ENCODE measurements at regions not wholly inside any gene's neighbourhood (a gene's known extent, or its start where the extent isn't known, plus 50 kb on each side); places are given as distances from the start of the nearest gene placed in this dataset.
A peak's percentile ranks its signal among the peaks of the same experiment; 100 is the strongest.
"Not testable (repeated sequence)": the region's sequence is repeated elsewhere in the genome, so short reads cannot be mapped to it uniquely, and the experiment has no call there.

DNA sequence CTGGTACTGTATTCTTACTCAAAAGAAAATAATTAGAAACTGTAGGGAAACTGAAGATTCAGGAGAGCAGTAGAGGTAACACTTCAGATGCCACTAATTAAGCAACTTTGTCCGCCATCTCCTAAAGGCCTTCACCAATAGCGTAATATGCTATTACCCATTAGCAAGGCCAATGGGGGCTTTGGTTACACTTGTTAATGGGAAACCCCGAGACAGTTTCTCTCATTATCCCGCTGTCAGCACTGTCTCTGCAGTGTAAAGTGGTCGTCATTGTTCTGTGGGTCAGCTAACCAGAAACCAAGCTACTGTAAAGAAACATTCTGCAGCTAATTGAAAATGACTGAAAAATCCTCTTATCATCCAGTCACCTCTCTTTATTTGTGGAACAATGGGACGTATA is 468.0 kb upstream of the POU3F2 start:
- no peak for DNase-seq

DNA sequence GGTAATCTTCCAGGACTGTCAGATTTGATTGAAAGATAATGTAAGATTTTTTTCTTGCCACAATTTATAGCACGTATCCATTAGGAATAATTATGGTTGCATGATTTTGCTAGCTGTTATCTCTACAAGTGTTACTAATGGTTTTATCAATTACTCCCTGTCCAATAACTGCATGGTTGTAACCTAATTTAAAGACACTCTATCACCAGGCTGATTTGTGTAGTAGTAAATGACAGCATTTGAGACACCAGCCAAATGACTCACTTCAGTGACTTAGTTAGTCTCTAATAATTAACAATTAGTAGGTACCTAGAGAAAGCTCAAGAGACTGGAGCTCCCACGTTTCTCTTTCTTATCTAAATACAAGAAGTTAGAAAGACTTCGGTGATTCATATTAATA is 453.8 kb upstream of the POU3F2 start:
- DNase-seq: no peak

DNA sequence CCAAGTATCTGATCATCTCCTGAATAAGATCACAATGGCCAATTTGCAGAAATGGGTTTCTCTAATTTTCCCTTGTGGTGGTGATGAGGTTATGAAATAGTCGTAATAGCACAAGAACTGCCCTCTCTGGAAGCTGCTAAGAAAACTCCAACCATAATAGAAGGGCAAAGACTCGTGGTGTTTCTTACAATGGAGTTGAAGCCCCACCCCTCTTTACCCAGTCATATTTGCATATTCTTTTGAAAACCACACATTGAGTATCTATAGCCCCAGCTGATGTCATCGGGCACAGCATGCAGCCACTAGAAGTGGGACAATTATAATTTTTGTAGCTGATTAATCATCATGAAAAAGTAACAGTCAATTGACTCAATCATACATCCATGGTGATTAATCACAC is 452.1 kb upstream of the POU3F2 start:
- peak; percentile 6 for DNase-seq

DNA sequence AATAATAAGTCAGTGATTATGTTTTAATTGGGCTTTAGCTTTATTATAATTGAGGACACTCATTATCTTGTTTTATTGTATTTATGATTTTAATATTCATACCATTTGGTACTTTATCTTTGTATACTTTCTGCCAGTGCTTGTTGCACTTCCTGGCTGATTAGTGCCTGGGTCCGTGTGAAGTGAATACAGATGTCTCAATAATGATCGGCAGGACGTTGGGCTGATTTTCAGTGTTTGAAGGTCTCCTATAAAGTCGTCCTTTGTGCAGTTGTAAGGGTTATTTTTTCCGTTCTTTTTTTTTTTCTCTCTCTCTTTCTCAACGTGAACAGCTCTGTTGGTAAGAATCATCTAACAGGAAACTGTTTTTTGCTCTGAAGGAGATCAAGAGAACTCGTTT is 450.0 kb upstream of the POU3F2 start:
- DNase-seq: no peak

DNA sequence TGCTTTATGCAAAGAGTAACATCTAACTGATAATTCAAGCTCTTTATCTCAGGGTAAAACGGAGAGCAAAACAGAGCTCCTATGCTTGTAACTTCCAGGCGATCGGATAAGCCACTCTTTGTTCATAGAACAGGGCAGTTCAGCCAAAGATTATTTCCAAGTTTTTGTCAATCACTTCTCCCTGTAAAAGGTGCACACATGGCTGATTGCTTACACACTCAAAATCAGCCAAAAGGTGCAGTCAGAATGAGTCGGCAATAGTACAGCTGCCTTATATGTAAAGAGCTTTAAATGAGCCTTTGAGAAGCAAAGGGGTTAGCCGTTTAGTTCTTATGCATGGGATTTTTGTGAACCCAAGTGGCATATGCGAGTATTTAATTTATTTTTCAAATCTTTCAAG is 449.6 kb upstream of the POU3F2 start:
- DNase-seq: no peak

DNA sequence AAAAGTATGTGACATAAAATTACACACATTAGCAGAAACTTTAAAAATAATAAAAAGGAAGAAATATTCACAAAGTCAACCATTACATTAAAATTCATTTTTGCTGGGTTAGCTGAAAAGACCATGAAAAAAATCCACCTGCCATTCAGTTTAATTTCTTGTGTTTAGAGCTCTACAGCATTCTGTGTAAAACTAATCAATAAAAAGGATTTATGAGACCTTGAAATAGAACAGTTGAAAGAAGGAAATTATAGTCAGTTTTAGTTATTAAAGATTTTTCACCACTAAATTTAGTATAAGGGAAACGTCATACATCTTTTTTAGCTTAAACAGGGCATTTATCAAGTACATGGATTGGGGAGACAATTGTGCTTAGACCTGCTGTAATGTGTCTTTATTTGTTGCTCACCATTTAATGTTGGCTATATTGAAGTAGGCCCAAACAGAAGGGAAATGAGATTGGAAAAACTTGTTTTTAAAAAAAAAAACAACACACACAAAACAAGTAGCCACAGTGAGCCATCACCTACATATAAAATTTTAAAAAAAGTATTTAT is 438.7 kb upstream of the POU3F2 start:
- DNase-seq: no peak

DNA sequence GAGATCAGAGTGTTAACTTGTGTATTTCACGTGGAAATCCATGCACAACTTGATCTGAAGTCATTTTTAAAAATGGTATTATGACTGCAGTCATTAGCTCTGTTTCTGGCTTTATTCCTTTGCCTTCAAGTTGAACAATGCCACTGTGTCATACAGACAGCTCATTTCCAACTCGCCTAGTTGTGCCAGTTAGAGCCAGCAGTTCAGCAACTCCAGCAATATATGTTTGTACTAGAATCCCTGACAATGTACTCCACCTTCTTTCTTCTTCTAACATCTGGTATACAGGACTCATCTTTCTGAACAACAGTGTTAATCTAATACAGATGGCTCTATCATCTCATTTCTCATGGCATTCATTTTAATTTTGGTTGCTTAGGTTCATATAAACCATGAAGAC is 418.3 kb upstream of the POU3F2 start:
- no peak for DNase-seq

DNA sequence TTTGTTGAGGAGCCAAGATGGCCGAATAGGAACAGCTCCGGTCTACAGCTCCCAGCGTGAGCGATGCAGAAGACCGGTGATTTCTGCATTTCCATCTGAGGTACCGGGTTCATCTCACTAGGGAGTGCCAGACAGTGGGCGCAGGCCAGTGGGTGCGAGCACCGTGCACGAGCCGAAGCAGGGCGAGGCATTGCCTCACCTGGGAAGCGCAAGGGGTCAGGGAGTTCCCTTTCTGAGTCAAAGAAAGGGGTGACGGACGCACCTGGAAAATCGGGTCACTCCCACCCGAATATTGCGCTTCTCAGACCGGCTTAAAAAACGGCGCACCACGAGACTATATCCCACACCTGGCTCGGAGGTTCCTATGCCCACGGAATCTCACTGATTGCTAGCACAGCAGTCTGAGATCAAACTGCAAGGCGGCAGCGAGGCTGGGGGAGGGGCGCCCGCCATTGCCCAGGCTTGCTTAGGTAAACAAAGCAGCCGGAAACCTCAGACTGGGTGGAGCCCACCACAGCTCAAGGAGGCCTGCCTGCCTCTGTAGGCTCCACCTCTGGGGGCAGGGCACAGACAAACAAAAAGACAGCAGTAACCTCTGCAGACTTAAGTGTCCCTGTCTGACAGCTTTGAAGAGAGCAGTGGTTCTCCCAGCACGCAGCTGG is 417.7 kb upstream of the POU3F2 start:
- not testable (repeated sequence) for DNase-seq

DNA sequence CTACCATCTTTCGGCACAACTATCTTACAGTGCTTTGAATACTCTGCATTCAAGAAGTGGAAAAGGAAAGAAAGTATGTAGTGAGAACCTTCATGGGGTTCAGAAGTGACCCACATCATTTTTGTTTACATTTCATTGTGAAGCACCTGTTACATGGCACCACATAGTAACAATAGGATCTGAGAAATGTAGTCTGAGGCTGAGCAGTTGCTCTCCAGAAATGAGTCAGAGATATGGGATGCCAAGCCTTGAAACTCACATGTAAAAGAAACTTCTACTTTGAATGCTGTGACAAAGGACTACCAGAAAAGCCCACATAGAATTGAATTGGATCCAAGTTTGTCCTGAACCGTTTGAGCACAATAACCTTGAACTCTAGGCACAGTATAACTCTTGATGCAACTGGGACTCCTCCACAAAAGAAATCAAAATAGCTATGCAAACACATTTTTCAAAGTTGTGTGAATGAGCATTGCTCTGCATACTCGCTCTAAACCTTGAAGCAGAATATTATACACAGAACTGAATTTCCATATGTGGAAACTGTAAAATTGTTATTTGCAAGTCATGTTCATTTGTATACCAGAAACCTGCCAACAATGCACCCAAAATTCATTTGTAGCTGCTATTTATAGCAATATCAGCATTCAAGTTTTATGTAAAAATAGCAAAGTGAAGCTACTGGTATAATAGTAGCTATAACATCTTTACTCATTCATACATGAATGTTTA is 400.9 kb upstream of the POU3F2 start:
- DNase-seq: no peak

DNA sequence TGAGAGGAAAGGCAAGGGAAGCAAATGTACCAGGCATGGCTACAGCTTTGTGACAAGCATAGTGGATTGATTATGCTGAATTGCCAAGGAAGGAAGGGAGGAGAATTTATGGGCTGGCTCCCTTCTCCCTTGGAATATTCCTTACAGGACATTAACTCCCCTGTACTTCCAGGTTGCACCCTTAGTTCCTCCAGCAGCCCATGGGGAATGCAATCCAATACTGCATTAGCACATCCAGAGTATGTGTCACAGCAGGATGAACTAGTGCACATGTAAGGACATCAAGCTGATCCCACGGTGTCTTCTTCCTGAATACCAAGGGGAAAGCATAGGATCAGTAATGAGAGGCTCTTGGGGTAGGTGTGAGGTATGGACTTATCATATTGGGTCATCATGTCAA is 390.7 kb upstream of the POU3F2 start:
- DNase-seq: no peak

DNA sequence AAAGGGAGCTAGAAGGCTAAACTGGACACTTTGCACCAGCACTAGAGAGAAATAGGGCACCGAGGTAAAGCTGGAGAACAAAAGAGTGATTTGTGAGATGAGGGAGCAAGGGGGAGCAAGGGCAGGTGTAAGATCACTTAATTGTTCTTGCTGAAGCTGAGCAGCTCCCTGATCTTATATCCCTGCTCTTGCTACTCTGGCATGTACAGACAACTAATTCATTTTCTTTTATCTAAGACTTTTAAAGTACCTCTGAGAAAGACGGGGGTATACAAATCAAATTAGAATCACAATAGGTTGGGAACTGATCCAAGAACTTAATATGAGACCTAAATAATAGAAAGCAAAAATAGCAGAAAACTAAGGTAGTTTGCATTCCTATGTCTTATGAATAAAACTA is 381.7 kb upstream of the POU3F2 start:
- DNase-seq: no peak

DNA sequence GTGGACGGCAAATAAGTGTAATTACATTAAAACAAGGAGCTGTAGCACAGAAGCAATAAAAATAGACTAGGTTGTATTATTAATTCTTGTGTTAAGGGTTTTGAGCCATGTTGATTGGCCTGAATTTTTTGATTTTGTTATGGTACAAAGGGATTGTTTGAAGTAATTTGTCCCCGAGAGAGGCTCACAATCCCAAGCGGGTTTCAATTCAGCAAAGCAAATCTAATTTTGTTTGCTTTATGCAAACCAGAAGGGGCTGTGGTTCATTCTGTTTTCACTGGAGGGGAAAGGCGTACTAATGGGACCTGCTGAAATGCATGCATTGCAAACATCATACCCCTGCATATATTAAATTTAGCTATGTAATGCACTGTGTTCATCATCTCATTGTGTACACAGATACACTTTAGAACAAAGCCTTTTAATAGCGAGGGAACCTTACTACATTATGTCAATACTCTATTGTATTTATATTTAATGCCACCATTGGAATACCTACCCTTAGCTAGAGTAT is 379.5 kb upstream of the POU3F2 start:
- no peak for DNase-seq

DNA sequence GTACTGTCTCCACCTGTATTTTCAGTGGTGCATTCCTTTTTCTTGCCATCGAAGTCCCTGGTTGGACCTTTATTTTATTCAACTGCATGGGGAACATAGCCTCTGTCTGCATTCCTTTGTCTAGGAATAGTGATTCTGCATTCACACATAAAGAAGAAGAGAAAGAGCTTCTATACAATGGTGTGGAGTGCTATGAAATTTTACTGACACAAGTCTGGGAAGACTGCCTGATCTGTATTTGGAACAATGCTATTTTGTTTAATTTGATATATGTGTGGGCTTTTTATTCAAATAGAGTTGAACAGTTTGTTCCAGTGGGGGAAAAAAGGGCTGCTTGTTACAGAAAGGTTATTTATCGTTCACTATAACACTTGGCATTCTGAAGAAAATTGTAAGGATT is 375.7 kb upstream of the POU3F2 start:
- DNase-seq: no peak

DNA sequence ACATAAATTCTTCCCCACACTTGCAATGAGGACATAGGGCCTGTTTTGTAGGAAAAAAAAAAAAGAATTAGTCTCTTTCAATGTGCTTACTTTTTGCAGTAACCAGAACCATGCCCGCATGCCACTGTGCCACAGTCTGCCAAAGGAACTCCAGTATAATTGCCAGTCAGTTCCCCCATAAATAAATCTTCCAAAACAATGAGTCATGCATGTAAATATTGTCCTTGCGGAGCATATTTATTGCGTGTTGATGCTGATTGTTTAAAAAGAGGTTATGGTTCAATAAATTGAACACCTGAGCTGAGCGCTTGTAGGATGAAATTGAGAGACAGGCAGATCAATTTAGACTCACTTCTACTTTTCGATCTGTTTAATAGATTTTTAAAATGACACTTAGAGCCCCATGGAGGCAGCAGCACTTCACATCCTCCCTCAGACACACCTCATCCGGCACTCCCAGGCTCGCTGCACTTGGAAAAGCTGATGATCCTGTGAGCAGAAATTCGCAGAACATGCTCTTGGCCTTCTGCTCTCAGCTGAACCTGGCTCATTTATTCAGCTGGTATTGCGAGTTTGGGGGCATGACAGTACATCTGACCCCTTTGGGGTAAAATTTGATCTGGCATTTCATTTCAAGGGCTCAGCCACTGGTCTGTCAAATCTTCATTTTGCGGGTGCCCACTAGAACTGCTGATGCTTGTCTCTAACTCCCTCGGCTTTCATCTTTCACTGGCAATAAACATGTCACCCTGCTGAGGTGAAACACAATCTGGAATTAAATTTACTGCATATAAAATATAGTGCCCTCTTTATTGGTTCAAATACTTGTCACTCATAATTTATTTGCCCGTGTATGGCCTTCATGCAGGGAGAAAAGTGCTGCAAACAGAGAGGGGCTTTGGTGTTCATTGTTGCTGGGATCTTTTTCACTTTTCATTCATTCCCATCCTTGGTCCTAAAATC is 371.1 kb upstream of the POU3F2 start:
- DNase-seq: no peak

DNA sequence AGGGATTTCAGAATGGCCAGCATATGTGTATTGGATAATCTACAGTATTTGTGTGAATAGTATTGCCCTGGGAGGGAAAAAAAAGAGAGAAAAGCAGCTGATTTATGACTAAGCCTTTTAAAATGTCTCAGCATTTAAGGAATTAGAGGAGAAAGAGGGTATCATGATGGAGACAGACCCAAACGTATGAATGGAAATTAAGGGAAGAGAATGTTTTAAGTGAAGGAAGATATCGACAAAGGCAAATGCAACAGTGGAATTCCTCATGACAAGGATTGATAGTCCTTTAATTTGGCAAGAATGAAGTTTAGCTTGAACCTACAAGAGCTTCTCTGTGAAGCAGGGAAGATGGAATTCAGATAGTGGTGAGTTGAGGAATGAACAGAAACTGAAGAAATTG is 367.3 kb upstream of the POU3F2 start:
- no peak for DNase-seq

DNA sequence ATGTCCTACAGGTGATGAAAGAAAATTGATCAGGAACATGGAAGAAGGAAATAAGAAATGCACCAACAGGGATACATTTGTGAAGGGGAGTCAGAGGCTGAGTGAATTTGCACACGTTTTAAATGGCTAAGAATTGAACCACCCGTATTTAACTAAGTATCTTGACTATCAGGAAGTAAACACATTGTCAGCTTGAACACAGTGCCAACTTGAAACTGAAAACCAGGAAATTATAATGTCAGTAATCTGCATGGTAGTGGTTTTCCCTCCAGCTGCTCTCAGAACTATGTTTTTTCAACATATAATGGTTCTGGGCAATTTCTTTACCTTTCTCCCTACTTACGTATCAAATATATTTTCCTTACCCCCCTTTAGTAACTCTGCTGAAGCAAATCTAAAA is 366.5 kb upstream of the POU3F2 start:
- DNase-seq: no peak

DNA sequence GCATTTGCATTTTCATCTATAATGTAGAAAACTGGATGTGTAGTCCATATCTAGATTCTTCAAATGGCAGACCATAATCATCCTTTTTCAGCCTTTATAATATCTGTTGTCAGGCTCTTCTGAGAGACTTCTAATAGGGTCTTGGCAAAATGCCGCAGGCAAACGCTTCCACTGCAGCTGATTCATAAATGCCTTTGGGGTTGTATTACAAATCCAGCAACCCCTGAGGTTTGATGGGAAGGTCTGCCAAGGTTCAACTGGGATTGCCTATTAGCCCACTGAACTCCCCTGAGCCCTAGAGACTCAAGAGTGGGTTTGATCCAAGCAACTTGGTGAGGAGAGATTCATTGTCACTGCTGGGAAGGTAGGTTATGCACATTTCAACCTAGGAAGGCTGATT is 365.2 kb upstream of the POU3F2 start:
- DNase-seq: no peak

DNA sequence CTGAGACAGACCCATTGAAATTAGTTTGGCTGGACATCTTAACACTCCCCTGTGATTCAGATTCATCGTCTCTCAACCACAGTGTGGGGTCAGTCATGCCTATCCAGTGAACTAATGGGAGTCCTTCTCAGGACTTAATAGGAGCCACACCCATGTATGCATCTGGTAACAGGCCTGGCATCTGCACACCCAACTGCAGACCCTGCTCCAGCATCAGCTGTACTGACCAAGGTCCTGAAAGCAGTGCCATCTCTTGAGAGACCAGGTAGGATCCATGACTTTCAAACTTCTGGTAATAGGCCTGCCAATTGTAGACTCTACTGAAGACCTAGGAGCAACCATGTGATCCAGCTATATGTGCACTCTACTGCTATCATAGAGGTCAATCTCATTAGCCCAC is 363.6 kb upstream of the POU3F2 start:
- no peak for DNase-seq

DNA sequence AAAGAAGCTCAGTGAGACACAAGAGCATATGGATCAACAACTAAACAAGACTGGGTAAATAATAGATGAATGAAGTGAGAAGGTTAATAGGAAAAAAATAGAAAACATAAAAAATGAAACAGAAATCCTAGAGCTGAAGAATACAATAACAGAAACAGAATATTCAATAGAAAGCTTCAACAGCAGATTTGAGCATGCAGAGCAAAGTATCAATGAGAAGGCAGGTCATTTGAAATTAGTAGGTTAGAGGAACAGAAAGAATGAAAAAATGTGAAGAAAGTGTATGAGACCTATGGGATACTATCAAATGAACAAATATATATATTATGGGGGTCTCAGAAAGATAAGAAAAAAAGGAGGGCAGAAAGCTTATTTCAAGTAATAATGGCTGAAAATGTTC is 362.9 kb upstream of the POU3F2 start:
- no peak for DNase-seq

DNA sequence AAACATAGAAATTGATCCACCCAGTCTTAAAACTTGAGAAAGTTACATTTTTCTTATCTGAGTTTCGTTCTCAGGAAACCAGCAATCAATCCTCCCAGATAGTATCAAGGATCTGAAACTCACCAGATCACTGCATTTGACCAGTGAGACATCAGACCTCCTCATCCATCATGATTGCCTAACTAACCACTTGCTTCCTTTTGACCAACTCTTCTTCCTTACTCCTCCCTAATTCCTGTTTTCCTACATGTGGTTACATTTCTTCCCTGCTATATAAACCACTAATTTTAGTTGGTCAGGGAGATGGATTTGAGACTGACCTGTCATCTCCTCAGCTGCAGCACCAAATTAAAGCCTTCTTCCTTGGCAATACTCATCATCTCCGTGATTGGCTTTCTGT is 357.1 kb upstream of the POU3F2 start:
- DNase-seq: no peak

DNA sequence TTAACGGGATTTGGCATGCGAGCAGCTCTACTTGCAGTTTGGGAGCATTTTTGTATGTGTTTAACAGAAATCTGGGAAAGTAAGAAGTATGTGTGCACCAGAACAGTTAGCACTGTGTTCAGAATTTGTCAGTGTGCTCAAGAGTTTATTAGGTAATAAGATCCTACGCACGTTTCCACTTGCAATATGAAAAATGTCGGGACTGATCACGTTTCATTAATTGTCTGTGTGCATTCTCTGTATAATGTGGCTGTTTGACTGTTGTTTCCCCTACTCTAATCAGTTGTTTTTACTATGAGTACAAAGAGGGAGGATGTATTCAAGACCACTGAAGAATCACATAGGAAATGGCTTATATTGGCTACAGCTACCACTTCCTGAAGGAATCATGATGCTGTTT is 349.7 kb upstream of the POU3F2 start:
- DNase-seq: no peak

DNA sequence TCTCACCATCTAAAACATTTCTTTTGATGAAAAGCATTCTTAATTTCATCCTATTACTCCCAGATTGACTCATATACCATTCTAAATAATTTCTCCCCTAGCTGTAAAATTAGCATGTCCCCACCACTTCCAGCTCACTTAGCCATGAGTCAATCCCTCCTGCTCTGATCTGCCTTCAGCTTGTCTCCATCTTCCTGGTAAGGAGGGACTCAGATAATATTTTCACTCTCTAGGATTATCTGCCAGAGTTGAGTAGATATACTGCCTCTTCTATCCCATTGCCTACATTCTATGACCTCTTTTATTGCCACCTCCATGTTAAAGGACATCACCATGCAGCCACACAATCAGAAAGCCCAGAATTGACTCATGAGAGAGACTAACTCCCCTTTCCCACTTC is 348.8 kb upstream of the POU3F2 start:
- no peak for DNase-seq

DNA sequence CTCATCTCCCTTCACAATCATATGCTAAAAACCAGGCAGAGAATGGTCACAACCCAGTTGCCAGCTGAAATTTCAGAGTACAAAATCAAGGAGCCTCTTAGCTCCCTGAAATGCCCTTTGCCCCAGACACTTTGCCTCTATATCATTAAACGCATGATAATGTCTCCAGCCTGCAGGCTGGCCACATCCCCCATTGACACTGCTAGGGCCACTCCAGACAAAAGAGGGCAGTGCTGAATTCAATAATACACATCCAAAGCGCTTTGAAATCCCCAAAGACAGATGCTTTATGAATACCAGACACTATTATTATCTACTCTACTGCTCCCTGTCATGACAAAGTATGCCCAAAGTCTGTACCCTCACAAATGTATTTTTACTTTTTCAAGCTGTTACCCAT is 348.3 kb upstream of the POU3F2 start:
- DNase-seq: no peak
